BJ (cell line): ENCODE measurements at regions not wholly inside any gene's neighbourhood (a gene's known extent, or its start where the extent isn't known, plus 50 kb on each side); places are given as distances from the start of the nearest gene placed in this dataset.
"Not testable (repeated sequence)": the region's sequence is repeated elsewhere in the genome, so short reads cannot be mapped to it uniquely, and the experiment has no call there.

Experiments
- CTCF ChIA-PET: fragments of 350-600 bp; formaldehyde crosslinking; extraction: SDS; loops from one replicate; lab custom pipeline; 2021; ENCODE audit warnings: antibody characterized with exemption, inconsistent platforms; lab: Yijun Ruan, JAX
- POLR2A ChIA-PET: fragments of 300-600 bp; sonication (Branson Sonifier 250); formaldehyde crosslinking; extraction: SDS; loops from one replicate; lab custom pipeline; 2021; ENCODE audit warnings: antibody characterized with exemption; lab: Charles Lee
- DNase-seq: peaks from one replicate; pipeline ENCODE4 v3.0.0-alpha.2; 2011; ENCODE audit warnings: low read depth
- H3K27me3 ChIP-seq: 2 replicates; pipeline ENCODE4 v1.6.0; 2011; ENCODE audit warnings: low read length; ENCODE audit not compliant: control insufficient read depth, insufficient read depth
- H3K36me3 ChIP-seq: 2 replicates; pipeline ENCODE4 v1.5.1; 2011; ENCODE audit warnings: low read length; ENCODE audit not compliant: control insufficient read depth, insufficient read depth
- H3K4me3 ChIP-seq: 2 replicates; pipeline ENCODE4 v1.5.1; 2011; ENCODE audit warnings: low read depth, mild to moderate bottlenecking, control low read depth, low read length
- TF ChIP-seq, protein P1 (sequence below): IDR thresholded peaks from 2 replicates; pipeline ENCODE4 v1.5.1; 2011; ENCODE audit warnings: low read depth, mild to moderate bottlenecking, control low read depth, inconsistent platforms, low read length, moderate library complexity; ENCODE audit not compliant: insufficient read depth

- Histone ChIP-seq H3K27me3 (no peaks in the 10 kb centered on the region), H3K36me3 (no peaks in the 10 kb centered on the region), H3K4me3 (no peak overlapping the region)
- TF ChIP-seq, protein P1, sequence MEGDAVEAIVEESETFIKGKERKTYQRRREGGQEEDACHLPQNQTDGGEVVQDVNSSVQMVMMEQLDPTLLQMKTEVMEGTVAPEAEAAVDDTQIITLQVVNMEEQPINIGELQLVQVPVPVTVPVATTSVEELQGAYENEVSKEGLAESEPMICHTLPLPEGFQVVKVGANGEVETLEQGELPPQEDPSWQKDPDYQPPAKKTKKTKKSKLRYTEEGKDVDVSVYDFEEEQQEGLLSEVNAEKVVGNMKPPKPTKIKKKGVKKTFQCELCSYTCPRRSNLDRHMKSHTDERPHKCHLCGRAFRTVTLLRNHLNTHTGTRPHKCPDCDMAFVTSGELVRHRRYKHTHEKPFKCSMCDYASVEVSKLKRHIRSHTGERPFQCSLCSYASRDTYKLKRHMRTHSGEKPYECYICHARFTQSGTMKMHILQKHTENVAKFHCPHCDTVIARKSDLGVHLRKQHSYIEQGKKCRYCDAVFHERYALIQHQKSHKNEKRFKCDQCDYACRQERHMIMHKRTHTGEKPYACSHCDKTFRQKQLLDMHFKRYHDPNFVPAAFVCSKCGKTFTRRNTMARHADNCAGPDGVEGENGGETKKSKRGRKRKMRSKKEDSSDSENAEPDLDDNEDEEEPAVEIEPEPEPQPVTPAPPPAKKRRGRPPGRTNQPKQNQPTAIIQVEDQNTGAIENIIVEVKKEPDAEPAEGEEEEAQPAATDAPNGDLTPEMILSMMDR = no peak
- CTCF ChIA-PET = no interaction called here
- POLR2A ChIA-PET = no interaction called here
- DNase-seq = no peak
Measured at GRCh38 chr7:86989407-86989806, 70.0 kb downstream of the ELAPOR2 start.

GRCh38 chr7:86987834-86988233 lies 71.6 kb downstream of the ELAPOR2 start:
- H3K27me3 ChIP-seq, H3K4me3 ChIP-seq, DNase-seq, H3K36me3 ChIP-seq, CTCF ChIA-PET, POLR2A ChIA-PET: not testable (repeated sequence)

DNA sequence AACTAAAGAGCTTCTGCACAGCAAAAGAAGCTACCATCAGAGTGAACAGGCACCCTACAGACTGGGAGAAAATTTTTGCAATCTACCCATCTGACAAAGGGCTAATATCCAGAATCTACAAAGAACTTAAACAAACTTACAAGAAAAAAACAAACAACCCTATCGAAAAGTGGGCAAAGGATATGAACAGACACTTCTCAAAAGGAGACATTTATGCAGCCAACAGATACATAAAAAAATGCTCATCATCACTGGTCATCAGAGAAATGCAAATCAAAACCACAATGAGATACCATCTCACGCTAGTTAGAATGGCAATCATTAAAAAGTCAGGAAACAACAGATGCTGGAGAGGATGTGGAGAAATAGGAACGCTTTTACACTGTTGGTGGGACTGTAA lies 72.1 kb downstream of the ELAPOR2 start:
- CTCF ChIA-PET, POLR2A ChIA-PET, H3K27me3 ChIP-seq, H3K4me3 ChIP-seq, DNase-seq, H3K36me3 ChIP-seq: not testable (repeated sequence)

DNA sequence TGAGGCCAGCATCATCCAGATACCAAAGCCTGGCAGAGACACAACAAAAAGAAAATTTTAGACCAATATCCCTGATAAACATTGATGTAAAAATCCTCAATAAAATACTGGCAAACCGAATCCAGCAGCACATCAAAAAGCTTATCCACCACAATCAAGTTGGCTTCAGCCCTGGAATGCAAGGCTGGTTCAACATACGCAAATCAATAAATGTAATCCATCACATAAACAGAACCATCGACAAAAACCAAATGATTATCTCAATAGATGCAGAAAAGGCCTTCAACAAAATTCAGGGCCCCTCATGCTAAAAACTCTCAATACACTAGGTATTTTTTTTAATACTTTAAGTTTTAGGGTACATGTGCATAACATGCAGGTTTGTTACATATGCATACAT lies 74.1 kb downstream of the ELAPOR2 start:
- DNase-seq, POLR2A ChIA-PET, H3K4me3 ChIP-seq, CTCF ChIA-PET, H3K27me3 ChIP-seq, H3K36me3 ChIP-seq: not testable (repeated sequence)

DNA sequence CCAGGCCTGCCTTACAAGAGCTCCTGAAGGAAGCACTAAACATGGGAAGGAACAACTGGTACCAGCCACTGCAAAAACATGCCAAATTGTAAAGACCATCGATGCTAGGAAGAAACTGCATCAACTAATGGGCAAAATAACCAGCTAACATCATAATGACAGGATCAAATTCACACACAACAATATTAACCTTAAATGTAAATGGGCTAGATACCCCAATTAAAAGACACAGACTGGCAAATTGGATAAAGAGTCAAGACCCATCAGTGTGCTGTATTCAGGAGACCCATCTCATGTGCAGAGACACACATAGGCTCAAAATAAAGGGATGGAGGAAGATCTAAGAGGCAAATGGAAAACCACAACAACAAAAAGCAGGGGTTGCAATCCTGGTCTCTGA lies 75.8 kb downstream of the ELAPOR2 start:
- H3K36me3 ChIP-seq, POLR2A ChIA-PET, DNase-seq, H3K4me3 ChIP-seq, H3K27me3 ChIP-seq, CTCF ChIA-PET: not testable (repeated sequence)

DNA sequence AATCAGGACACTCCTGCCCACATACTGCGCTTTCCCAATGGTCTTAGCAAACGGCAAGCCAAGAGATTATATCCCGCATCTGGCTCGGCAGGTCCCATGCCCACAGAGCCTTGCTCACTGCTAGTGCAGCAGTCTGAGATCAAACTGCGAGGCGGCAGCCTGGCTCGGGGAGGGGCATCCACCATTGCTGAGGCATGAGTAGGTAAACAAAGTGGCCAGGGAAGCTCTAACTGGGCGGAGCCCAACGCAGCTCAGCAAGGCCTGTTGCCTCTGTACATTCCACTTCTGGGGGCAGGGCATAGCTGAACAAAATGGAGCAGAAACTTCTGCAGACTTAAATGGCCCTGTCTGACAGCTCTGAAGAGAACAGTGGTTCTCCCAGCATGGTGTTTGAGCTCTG lies 77.5 kb downstream of the ELAPOR2 start:
- CTCF ChIA-PET = interaction anchor here (1.1 kb wide), 1 partner anchor 10 kb away, joined by 5 read pairs; no protein-coding TSS in a partner anchor

DNA sequence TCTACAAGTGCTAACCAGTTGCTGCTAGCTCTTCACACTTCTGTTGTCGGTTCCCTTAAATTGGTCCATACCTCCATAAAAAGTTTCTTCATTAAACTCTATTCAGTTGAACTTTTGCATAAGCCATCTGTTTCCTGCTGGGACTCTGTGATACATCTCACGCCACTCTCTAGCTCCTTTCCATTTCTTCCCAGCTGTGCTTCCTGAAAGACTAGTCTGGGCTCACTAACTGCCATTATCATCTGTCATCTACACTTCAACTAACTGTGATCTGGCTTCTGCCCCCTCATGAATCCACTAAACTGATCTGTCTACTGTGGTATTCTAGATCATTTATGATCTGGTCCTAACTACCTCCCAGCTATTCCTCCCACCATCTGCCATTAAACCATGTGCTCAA lies 78.3 kb downstream of the ELAPOR2 start:
- CTCF ChIA-PET = no interaction called here
- Histone ChIP-seq H3K36me3 (no peaks in the 10 kb centered on the region), H3K27me3 (no peaks in the 10 kb centered on the region), H3K4me3 (no peak overlapping the region)
- TF ChIP-seq, protein P1 = no peak
- no peak for DNase-seq
- POLR2A ChIA-PET = no interaction called here

More for the DNA sequence above, 77.5 kb downstream of the ELAPOR2 start:
- POLR2A ChIA-PET, H3K4me3 ChIP-seq, H3K27me3 ChIP-seq, H3K36me3 ChIP-seq, DNase-seq: not testable (repeated sequence)

DNA sequence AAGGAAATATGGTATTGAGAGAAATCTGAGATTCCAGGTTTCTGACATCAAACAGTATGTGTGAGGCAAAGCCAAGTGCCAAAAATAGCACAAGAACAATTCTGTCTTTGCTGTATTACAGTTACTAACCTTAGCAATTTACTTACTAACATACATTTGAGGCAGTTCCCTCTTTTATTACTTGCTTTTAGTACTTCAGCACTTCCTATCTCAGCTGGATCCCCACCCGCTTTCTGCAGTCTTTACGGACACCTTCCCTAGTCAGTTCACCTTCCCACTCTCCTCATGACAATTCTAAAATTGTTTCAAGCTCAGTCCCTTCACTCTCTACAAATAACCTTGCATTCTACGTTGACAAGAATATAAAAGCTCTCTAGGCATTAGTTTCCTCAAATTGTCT lies 79.2 kb downstream of the ELAPOR2 start:
- Histone ChIP-seq H3K27me3 (no peaks in the 10 kb centered on the region), H3K36me3 (no peaks in the 10 kb centered on the region), H3K4me3 (no peak overlapping the region)
- ChIA-PET POLR2A (no interaction called here), CTCF (no interaction called here)
- TF ChIP-seq, protein P1 = no peak
- DNase-seq = no peak
